ENCODE measurements at regions not wholly inside any gene's neighbourhood (a gene's known extent, or its start where the extent isn't known, plus 50 kb on each side); places are given as distances from the start of the nearest gene placed in this dataset.

GRCh38 chr13:82374719-82375118 is 1507.6 kb downstream of the SLITRK1 start:
- TF ChIP-seq POLR2A (IDR thresholded peaks at IDR 0.05) (no peak), CTCF (IDR thresholded peaks at IDR 0.05) (no peak)
